ENCODE measurements at regions not wholly inside any gene's neighbourhood (a gene's known extent, or its start where the extent isn't known, plus 50 kb on each side); places are given as distances from the start of the nearest gene placed in this dataset.

- DNase-seq (ENCODE audit: low read depth in 2 of 2) = no peak
Observed at GRCh38 chr18:73852789-73853549, 294.7 kb downstream of the FBXO15 start.

GRCh38 chr18:73850782-73851181 lies 296.9 kb downstream of the FBXO15 start:
- DNase-seq (ENCODE audit: low read depth in 2 of 2) = no peak

GRCh38 chr18:73848656-73849055 lies 299.0 kb downstream of the FBXO15 start:
- no peak for DNase-seq (ENCODE audit: low read depth in 2 of 2)

- DNase-seq (ENCODE audit: low read depth in 2 of 2) = no peak
Observed at GRCh38 chr18:73843455-73843854, 304.2 kb downstream of the FBXO15 start.

- peak; percentile 32 to 38 for DNase-seq (ENCODE audit: low read depth in 2 of 2)
Observed at GRCh38 chr18:73842795-73843394, 304.7 kb downstream of the FBXO15 start.

- DNase-seq (ENCODE audit: low read depth in 2 of 2) = no peak
Observed at GRCh38 chr18:73841661-73842060, 306.0 kb downstream of the FBXO15 start.

- DNase-seq (ENCODE audit: low read depth in 2 of 2) = no peak
Observed at GRCh38 chr18:73840319-73840945, 307.2 kb downstream of the FBXO15 start.

- DNase-seq (ENCODE audit: low read depth in 2 of 2) = no peak
Observed at GRCh38 chr18:73839441-73839840, 308.2 kb downstream of the FBXO15 start.

GRCh38 chr18:73838107-73838506 lies 309.5 kb downstream of the FBXO15 start:
- DNase-seq (ENCODE audit: low read depth in 2 of 2) = no peak

- DNase-seq (ENCODE audit: low read depth in 2 of 2) = no peak
Observed at GRCh38 chr18:73835656-73836364, 311.8 kb downstream of the FBXO15 start.

GRCh38 chr18:73835039-73835438 lies 312.6 kb downstream of the FBXO15 start:
- DNase-seq (ENCODE audit: low read depth in 2 of 2) = no peak

GRCh38 chr18:73831688-73832087 lies 315.9 kb downstream of the FBXO15 start:
- no peak for DNase-seq (ENCODE audit: low read depth in 2 of 2)

GRCh38 chr18:73829146-73829545 lies 318.5 kb downstream of the FBXO15 start:
- DNase-seq (ENCODE audit: low read depth in 2 of 2) = no peak

- no peak for DNase-seq (ENCODE audit: low read depth in 2 of 2)
Observed at GRCh38 chr18:73827801-73828200, 319.8 kb downstream of the FBXO15 start.

- no peak for DNase-seq (ENCODE audit: low read depth in 2 of 2)
Observed at GRCh38 chr18:73826098-73826497, 321.5 kb downstream of the FBXO15 start.

- DNase-seq (ENCODE audit: low read depth in 2 of 2) = no peak
Observed at GRCh38 chr18:73824671-73825070, 323.0 kb downstream of the FBXO15 start.

GRCh38 chr18:73812423-73812822 lies 335.2 kb downstream of the FBXO15 start:
- DNase-seq (ENCODE audit: low read depth in 2 of 2) = no peak

- no peak for DNase-seq (ENCODE audit: low read depth in 2 of 2)
Observed at GRCh38 chr18:73807551-73808192, 340.0 kb downstream of the FBXO15 start.

- no peak for DNase-seq (ENCODE audit: low read depth in 2 of 2)
Observed at GRCh38 chr18:73805991-73806390, 341.6 kb downstream of the FBXO15 start.

- DNase-seq (ENCODE audit: low read depth in 2 of 2) = no peak
Observed at GRCh38 chr18:73797419-73797818, 350.2 kb downstream of the FBXO15 start.

- DNase-seq (ENCODE audit: low read depth in 2 of 2) = no peak
Observed at GRCh38 chr18:73793386-73793785, 354.2 kb downstream of the FBXO15 start.

GRCh38 chr18:73791081-73791480 lies 356.6 kb downstream of the FBXO15 start:
- DNase-seq (ENCODE audit: low read depth in 2 of 2) = no peak
